Erythroblast (primary cell): ENCODE measurements at regions not wholly inside any gene's neighbourhood (a gene's known extent, or its start where the extent isn't known, plus 50 kb on each side); places are given as distances from the start of the nearest gene placed in this dataset.

Source experiments
- GATA1 ChIP-seq: IDR thresholded peaks from 2 replicates; pipeline ENCODE4 v1.6.1; 2011; ENCODE audit warnings: low read depth, mild to moderate bottlenecking, control low read depth, low read length, moderate library complexity
- POLR2A ChIP-seq: IDR thresholded peaks from 2 replicates; pipeline ENCODE4 v1.6.1; 2011; ENCODE audit warnings: mild to moderate bottlenecking, low read length

GRCh38 chr18:68466672-68467071 is 248.2 kb downstream of the TMX3 start:
- TF ChIP-seq POLR2A (no peak), GATA1 (no peak)
